ENCODE measurements at regions not wholly inside any gene's neighbourhood (a gene's known extent, or its start where the extent isn't known, plus 50 kb on each side); places are given as distances from the start of the nearest gene placed in this dataset.

DNA sequence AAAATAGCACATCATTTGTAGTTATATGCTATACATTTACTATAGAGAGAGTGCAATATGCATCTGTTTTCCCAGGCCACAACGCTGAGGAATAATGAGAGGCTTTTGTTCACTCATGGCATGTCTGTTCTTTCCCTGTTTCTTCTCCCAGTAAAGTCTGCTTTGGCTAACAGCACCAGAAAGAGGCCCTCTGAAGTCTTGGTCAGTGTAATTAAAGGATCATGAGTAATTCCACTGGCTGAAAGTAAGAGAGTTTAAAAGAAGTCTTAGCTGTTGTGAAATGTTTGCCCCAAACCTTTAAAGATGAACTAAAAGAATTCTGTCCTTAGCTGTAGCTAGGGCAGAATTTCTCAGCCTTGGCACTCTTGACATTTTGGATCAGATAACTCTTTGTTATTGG is 228.8 kb downstream of the TLE4 start:
- Histone ChIP-seq H3K9ac (ENCODE audit: low read depth, low read length, poor library complexity) (no peak overlapping the region), H4K8ac (ENCODE audit: low read depth, low read length) (no peak overlapping the region), H3K18ac (ENCODE audit: low read length) (no peak overlapping the region), H3K23ac (ENCODE audit: low read depth, low read length, poor library complexity) (no peak overlapping the region), H3K79me1 (ENCODE audit: low read depth, low read length) (no peaks in the 10 kb centered on the region), H2AFZ (ENCODE audit: low read length) (no peak overlapping the region), H2BK12ac (ENCODE audit: low read length) (no peak overlapping the region), H3K9me3 (replicated peaks in 1 of 2; ENCODE audit: control insufficient read depth in 2 of 2, insufficient read depth in 1 of 2, low read depth in 1 of 2, low read length in 2 of 2) (no peaks in the 10 kb centered on the region), H3K4ac (ENCODE audit: low read length) (no peak overlapping the region), H2BK5ac (ENCODE audit: low read length) (no peak overlapping the region), H3K14ac (ENCODE audit: low read length) (no peak overlapping the region), H3K4me2 (ENCODE audit: insufficient read depth, low read length, poor library complexity, severe bottlenecking) (no peak overlapping the region), H3K4me3 (ENCODE audit: low read length in 2 of 2) (no peak overlapping the region), H3K27me3 (ENCODE audit: control insufficient read depth in 3 of 3, insufficient read depth in 3 of 3, low read depth in 1 of 3, low read length in 3 of 3) (no peaks in the 10 kb centered on the region), H3K4me1 (ENCODE audit: control insufficient read depth in 2 of 2, insufficient read depth in 1 of 2, low read depth in 1 of 2, low read length in 2 of 2) (no peaks in the 10 kb centered on the region), H3K36me3 (replicated peaks in 1 of 2; ENCODE audit: control insufficient read depth in 2 of 2, insufficient read depth in 2 of 2, low read length in 2 of 2) (no peaks in the 10 kb centered on the region), H2BK120ac (ENCODE audit: low read depth, low read length) (no peak overlapping the region), H3K27ac (replicated peaks; ENCODE audit: low read length) (no peak overlapping the region), H2AK5ac (ENCODE audit: low read depth, low read length) (no peak overlapping the region), H4K91ac (ENCODE audit: low read depth, low read length, poor library complexity) (no peak overlapping the region), H2BK15ac (ENCODE audit: low read length) (no peak overlapping the region)
- DNase-seq (ENCODE audit: low spot score) = no peak
- WGBS, 2 donors (ENCODE audit: extremely low coverage in 2 of 2, insufficient read length in 2 of 2, insufficient replicate concordance in 1 of 2) = no CpG with 5 or more reads among the region's 1 CpG

DNA sequence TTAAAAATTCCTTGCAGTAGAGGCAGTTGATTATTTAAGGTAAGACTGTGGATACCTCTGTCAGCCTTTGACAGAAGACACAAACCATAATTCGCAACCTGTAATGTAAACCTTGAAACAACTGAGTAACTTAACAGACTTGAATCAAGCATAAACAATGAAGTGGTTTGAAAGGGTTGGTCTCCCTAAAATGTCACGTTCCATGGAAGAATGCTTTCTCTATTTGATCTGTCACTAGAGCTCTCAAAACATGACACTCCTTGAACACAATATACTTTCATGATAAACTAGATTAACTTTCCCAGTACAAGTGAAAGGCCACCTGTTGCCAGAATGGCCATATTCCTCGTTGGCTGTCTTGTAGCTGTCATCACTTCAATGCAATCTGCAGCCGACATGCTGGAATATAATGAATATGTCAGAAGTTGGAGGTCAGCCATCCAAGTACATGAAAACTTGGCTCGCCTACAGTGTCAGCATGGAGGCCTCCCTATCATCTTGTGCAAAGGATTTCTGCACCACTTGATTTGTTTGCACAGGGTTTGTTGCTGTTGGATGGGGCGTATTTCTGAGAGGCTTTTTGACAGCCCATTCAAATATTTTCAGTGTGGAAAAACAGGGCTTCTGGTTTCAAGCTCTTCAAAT is 228.0 kb downstream of the TLE4 start:
- no peak overlapping the region for H3K23ac ChIP-seq (ENCODE audit: low read depth, low read length, poor library complexity)
- no peaks in the 10 kb centered on the region for H3K9me3 ChIP-seq (replicated peaks in 1 of 2; ENCODE audit: control insufficient read depth in 2 of 2, insufficient read depth in 1 of 2, low read depth in 1 of 2, low read length in 2 of 2)
- H2AFZ ChIP-seq (ENCODE audit: low read length) = no peak overlapping the region
- H3K4me2 ChIP-seq (ENCODE audit: insufficient read depth, low read length, poor library complexity, severe bottlenecking) = no peak overlapping the region
- H3K9ac ChIP-seq (ENCODE audit: low read depth, low read length, poor library complexity) = no peak overlapping the region
- no peak for DNase-seq (ENCODE audit: low spot score)
- no peak overlapping the region for H3K4me3 ChIP-seq (ENCODE audit: low read length in 2 of 2)
- no peak overlapping the region for H3K18ac ChIP-seq (ENCODE audit: low read length)
- no CpG with 5 or more reads among the region's 6 CpGs for WGBS, 2 donors (ENCODE audit: extremely low coverage in 2 of 2, insufficient read length in 2 of 2, insufficient replicate concordance in 1 of 2)
- H4K91ac ChIP-seq (ENCODE audit: low read depth, low read length, poor library complexity) = no peak overlapping the region
- no peak overlapping the region for H2BK120ac ChIP-seq (ENCODE audit: low read depth, low read length)
- no peak overlapping the region for H3K14ac ChIP-seq (ENCODE audit: low read length)
- H3K4ac ChIP-seq (ENCODE audit: low read length) = no peak overlapping the region
- H2AK5ac ChIP-seq (ENCODE audit: low read depth, low read length) = no peak overlapping the region
- H2BK15ac ChIP-seq (ENCODE audit: low read length) = no peak overlapping the region
- no peaks in the 10 kb centered on the region for H3K79me1 ChIP-seq (ENCODE audit: low read depth, low read length)
- no peaks in the 10 kb centered on the region for H3K36me3 ChIP-seq (replicated peaks in 1 of 2; ENCODE audit: control insufficient read depth in 2 of 2, insufficient read depth in 2 of 2, low read length in 2 of 2)
- no peaks in the 10 kb centered on the region for H3K27me3 ChIP-seq (ENCODE audit: control insufficient read depth in 3 of 3, insufficient read depth in 3 of 3, low read depth in 1 of 3, low read length in 3 of 3)
- H4K8ac ChIP-seq (ENCODE audit: low read depth, low read length) = no peak overlapping the region
- no peaks in the 10 kb centered on the region for H3K4me1 ChIP-seq (ENCODE audit: control insufficient read depth in 2 of 2, insufficient read depth in 1 of 2, low read depth in 1 of 2, low read length in 2 of 2)
- no peak overlapping the region for H2BK5ac ChIP-seq (ENCODE audit: low read length)
- no peak overlapping the region for H3K27ac ChIP-seq (replicated peaks; ENCODE audit: low read length)
- no peak overlapping the region for H2BK12ac ChIP-seq (ENCODE audit: low read length)

DNA sequence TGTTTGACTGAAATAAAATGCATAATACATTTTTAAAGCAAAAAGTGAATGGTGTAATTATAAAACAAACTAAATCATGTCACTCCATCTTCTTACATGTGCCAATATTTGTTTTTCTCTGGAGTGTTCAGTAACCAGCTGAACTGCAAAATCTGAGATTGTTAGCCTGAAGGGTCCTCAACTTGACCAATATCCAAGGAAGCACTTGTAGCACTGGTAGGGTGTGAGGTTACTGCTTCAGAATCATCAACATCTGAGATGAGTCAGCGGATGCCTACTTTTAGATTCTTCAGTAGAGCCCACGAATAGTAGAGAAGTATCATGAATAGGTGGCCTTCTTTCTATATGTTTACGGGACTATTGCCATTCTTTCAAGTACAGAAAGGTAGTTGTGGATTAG is 226.7 kb downstream of the TLE4 start:
- Histone ChIP-seq H2BK120ac (ENCODE audit: low read depth, low read length) (no peak overlapping the region), H2AFZ (ENCODE audit: low read length) (no peak overlapping the region), H3K9ac (ENCODE audit: low read depth, low read length, poor library complexity) (no peak overlapping the region), H3K18ac (ENCODE audit: low read length) (no peak overlapping the region), H3K4me1 (ENCODE audit: control insufficient read depth in 2 of 2, insufficient read depth in 1 of 2, low read depth in 1 of 2, low read length in 2 of 2) (no peaks in the 10 kb centered on the region), H2BK15ac (ENCODE audit: low read length) (no peak overlapping the region), H3K23ac (ENCODE audit: low read depth, low read length, poor library complexity) (no peak overlapping the region), H3K9me3 (replicated peaks in 1 of 2; ENCODE audit: control insufficient read depth in 2 of 2, insufficient read depth in 1 of 2, low read depth in 1 of 2, low read length in 2 of 2) (no peaks in the 10 kb centered on the region), H2AK5ac (ENCODE audit: low read depth, low read length) (no peak overlapping the region), H3K27me3 (ENCODE audit: control insufficient read depth in 3 of 3, insufficient read depth in 3 of 3, low read depth in 1 of 3, low read length in 3 of 3) (no peaks in the 10 kb centered on the region), H3K79me1 (ENCODE audit: low read depth, low read length) (no peaks in the 10 kb centered on the region), H2BK12ac (ENCODE audit: low read length) (no peak overlapping the region), H4K8ac (ENCODE audit: low read depth, low read length) (no peak overlapping the region), H3K14ac (ENCODE audit: low read length) (no peak overlapping the region), H3K36me3 (replicated peaks in 1 of 2; ENCODE audit: control insufficient read depth in 2 of 2, insufficient read depth in 2 of 2, low read length in 2 of 2) (no peaks in the 10 kb centered on the region), H3K27ac (replicated peaks; ENCODE audit: low read length) (no peak overlapping the region), H4K91ac (ENCODE audit: low read depth, low read length, poor library complexity) (no peak overlapping the region), H3K4ac (ENCODE audit: low read length) (no peak overlapping the region), H3K4me2 (ENCODE audit: insufficient read depth, low read length, poor library complexity, severe bottlenecking) (no peak overlapping the region), H2BK5ac (ENCODE audit: low read length) (no peak overlapping the region), H3K4me3 (ENCODE audit: low read length in 2 of 2) (no peak overlapping the region)
- WGBS, 2 donors (ENCODE audit: extremely low coverage in 2 of 2, insufficient read length in 2 of 2, insufficient replicate concordance in 1 of 2) = no CpG with 5 or more reads among the region's 3 CpGs
- no peak for DNase-seq (ENCODE audit: low spot score)

DNA sequence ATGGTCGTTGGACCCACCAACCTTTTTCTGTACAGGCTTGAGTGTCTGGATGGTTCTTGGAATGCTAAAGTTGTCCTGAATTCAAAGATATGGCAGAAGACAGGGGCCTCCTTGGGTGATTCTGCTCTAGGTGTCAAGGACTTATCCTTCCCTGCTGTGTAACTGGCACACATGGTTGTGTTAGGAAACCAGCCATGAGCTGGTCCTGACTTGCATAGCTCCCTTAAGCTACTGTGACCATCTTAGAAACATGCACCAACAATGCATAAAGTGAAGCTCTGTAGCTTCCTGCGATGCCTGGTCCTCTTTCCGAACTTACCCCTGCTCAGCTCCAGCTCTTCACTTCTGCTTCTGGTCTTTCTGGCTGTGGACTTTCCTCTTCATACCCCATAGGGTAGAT is 224.6 kb downstream of the TLE4 start:
- H3K9ac ChIP-seq (ENCODE audit: low read depth, low read length, poor library complexity) = no peak overlapping the region
- H3K4me1 ChIP-seq (ENCODE audit: control insufficient read depth in 2 of 2, insufficient read depth in 1 of 2, low read depth in 1 of 2, low read length in 2 of 2) = no peaks in the 10 kb centered on the region
- no peak overlapping the region for H2BK12ac ChIP-seq (ENCODE audit: low read length)
- no peak overlapping the region for H2BK120ac ChIP-seq (ENCODE audit: low read depth, low read length)
- no peak overlapping the region for H3K4ac ChIP-seq (ENCODE audit: low read length)
- H3K14ac ChIP-seq (ENCODE audit: low read length) = no peak overlapping the region
- no peak overlapping the region for H4K91ac ChIP-seq (ENCODE audit: low read depth, low read length, poor library complexity)
- no peaks in the 10 kb centered on the region for H3K27me3 ChIP-seq (ENCODE audit: control insufficient read depth in 3 of 3, insufficient read depth in 3 of 3, low read depth in 1 of 3, low read length in 3 of 3)
- no peak overlapping the region for H3K23ac ChIP-seq (ENCODE audit: low read depth, low read length, poor library complexity)
- no peak for DNase-seq (ENCODE audit: low spot score)
- no peak overlapping the region for H3K4me2 ChIP-seq (ENCODE audit: insufficient read depth, low read length, poor library complexity, severe bottlenecking)
- no peak overlapping the region for H4K8ac ChIP-seq (ENCODE audit: low read depth, low read length)
- H3K18ac ChIP-seq (ENCODE audit: low read length) = no peak overlapping the region
- no CpG with 5 or more reads among the region's 3 CpGs for WGBS, 2 donors (ENCODE audit: extremely low coverage in 2 of 2, insufficient read length in 2 of 2, insufficient replicate concordance in 1 of 2)
- no peak overlapping the region for H2AK5ac ChIP-seq (ENCODE audit: low read depth, low read length)
- no peak overlapping the region for H2BK5ac ChIP-seq (ENCODE audit: low read length)
- no peak overlapping the region for H2AFZ ChIP-seq (ENCODE audit: low read length)
- no peaks in the 10 kb centered on the region for H3K79me1 ChIP-seq (ENCODE audit: low read depth, low read length)
- no peak overlapping the region for H2BK15ac ChIP-seq (ENCODE audit: low read length)
- H3K36me3 ChIP-seq (replicated peaks in 1 of 2; ENCODE audit: control insufficient read depth in 2 of 2, insufficient read depth in 2 of 2, low read length in 2 of 2) = no peaks in the 10 kb centered on the region
- no peaks in the 10 kb centered on the region for H3K9me3 ChIP-seq (replicated peaks in 1 of 2; ENCODE audit: control insufficient read depth in 2 of 2, insufficient read depth in 1 of 2, low read depth in 1 of 2, low read length in 2 of 2)
- no peak overlapping the region for H3K4me3 ChIP-seq (ENCODE audit: low read length in 2 of 2)
- no peak overlapping the region for H3K27ac ChIP-seq (replicated peaks; ENCODE audit: low read length)
